Liver (tissue), 2 donors: ENCODE measurements at regions not wholly inside any gene's neighbourhood (a gene's known extent, or its start where the extent isn't known, plus 50 kb on each side); places are given as distances from the start of the nearest gene placed in this dataset.

Experiments used
- RAD21 ChIP-seq, 2 donors: IDR thresholded peaks; 2 replicates each; pipeline ENCODE4 v1.6.1; 2016; ENCODE audit warnings: antibody characterized with exemption in 2 of 2, mild to moderate bottlenecking in 2 of 2
- TF ChIP-seq, protein P1 (sequence below): IDR thresholded peaks from 2 replicates; pipeline ENCODE4 v1.6.1; 2016; ENCODE audit warnings: antibody characterized with exemption
- donor health status: healthy.

DNA sequence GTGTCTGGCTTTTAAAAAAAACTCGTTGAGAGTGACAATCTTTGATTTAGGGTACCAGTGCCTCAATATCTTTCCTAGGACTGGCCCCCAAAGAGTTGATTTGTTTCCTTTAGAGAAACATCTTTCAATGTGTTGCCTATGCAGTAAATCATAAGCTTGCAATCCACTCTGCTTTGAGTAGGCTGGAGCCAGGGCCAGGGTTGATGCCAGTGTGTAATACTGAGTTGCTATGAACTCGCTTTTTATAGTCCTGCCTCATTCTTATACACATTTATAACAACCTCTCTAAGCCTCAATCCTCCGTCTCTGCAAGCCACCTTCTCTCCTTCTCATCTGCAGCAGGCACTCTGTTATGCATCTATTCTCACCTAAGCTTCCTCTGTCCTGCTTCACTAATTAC, 674.9 kb upstream of the POM121L12 start:
- no peak for TF ChIP-seq RAD21 (IDR thresholded peaks at IDR 0.05)
- TF ChIP-seq, protein P1, sequence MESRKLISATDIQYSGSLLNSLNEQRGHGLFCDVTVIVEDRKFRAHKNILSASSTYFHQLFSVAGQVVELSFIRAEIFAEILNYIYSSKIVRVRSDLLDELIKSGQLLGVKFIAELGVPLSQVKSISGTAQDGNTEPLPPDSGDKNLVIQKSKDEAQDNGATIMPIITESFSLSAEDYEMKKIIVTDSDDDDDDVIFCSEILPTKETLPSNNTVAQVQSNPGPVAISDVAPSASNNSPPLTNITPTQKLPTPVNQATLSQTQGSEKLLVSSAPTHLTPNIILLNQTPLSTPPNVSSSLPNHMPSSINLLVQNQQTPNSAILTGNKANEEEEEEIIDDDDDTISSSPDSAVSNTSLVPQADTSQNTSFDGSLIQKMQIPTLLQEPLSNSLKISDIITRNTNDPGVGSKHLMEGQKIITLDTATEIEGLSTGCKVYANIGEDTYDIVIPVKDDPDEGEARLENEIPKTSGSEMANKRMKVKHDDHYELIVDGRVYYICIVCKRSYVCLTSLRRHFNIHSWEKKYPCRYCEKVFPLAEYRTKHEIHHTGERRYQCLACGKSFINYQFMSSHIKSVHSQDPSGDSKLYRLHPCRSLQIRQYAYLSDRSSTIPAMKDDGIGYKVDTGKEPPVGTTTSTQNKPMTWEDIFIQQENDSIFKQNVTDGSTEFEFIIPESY: no peak
